NK-92 treated with Interleukin-12 subunit alpha and Interleukin-12 subunit beta, amount 100 ng/mL, for 24 hours (cell line): ENCODE measurements at regions not wholly inside any gene's neighbourhood (a gene's known extent, or its start where the extent isn't known, plus 50 kb on each side); places are given as distances from the start of the nearest gene placed in this dataset.

Source experiments
- DNase-seq: peaks from one replicate; lab custom pipeline; 2025; lab: John Stamatoyannopoulos, UW

DNA sequence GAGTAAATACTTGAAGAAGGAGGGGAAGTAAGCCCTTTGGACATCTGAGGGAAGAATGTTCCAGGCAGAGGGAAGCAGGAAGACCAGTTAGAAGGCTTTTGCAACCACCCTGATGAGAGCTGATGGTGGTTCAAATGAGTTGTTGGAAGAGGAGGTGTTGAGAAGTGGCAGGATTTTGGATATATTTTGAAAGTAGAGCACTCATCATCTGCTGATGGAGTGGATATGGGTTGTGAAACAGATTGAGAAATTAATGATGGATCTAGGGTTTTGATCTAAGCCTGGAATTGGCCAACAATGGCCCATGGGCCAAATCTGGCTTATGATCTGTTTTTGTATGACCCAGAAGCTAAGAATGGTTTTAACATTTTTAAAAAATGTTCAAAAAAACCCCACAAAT is 230.7 kb downstream of the NDFIP2 start:
- DNase-seq, result no peak

DNA sequence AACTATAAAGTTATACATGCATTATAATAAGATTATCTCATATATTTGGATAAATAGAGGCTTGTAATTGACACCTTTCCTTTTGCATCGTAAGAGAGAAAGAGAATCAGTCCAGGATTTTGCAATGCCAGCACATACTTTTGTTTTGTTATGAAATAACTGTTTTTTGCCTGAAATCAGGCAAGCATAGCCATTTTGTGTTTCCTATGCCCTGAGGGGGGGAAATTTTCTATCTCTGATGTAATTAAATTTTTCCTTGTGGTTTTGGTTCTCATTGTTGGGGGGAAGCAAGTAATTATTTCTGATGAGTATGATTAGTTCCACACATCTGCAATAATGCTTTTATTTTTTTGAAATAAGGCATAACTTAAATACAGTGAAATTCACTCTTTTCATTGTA is 229.4 kb downstream of the NDFIP2 start:
- DNase-seq, result no peak

DNA sequence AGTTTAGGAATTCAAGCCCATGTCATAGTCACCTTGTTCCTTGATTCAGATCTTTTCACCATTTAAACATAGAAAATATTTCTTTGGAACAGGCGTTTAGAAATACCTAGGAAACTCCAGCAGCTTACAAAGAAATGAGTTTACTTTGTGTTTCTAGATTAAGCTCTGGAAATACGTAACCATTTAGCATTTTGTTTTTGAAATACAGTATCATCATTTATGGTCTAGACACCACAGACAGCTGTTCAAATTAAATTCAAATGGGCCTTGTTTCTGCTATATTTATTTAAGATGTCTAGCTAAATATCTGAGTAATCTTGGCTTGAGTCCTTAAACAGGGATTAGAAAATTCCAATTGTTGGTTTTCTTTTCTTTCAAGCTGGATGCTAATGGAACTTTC is 228.5 kb downstream of the NDFIP2 start:
- no peak for DNase-seq

DNA sequence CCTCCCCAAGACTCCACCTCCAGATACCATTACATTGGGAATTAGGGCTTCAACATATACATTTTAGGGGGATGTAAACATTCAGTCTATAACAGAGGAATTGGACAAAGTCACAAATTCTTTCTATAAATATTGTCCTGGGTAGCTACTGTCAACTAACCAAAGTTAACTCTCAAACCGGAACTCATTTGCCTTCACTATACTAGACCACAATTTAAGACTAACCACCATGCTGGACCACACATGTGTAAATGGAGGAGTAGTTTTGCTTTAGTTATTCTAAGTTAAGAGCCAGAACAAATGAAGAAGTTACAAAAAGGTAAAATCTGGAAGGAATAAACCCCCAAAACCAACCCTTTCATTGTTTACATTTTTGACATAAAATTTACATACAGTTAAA is 222.8 kb downstream of the NDFIP2 start:
- DNase-seq, result no peak

DNA sequence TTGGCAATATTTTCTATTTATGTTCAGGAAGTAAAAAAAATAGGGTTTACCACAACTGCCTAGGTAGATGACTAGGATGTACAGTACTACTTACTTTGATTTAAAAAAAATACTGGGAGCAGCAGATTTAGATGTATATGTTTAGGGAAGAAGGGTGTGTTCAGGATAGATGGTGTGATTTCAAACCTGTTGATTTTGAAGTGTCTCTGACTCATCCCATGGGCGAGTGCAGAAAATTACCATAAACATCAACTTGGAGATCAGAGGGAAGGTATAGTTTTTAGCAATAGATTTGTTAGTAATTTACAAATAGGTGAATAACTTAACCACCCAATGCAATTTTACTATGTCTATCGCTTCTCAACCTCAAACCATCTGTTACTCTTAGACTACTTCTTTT is 214.8 kb downstream of the NDFIP2 start:
- DNase-seq, result no peak

DNA sequence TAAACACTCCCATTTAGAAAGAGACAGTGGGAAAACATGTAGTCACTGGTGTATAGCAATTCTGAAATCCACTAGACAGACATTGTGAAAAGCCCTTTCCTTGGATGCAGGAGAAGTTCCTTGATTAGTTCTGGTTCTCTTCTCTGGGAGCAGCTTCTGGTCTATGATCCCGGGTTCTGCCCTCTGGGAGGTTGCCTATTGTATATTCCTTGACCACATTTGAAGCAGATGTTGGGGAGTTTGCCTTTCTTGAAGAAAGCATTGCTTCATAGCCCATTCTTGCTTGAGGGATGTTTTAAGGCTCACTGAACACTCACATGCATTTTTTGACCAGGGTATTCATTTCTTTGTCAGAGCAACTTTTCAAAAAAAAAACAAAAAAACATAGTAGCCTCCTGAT is 211.9 kb downstream of the NDFIP2 start:
- DNase-seq, result no peak

DNA sequence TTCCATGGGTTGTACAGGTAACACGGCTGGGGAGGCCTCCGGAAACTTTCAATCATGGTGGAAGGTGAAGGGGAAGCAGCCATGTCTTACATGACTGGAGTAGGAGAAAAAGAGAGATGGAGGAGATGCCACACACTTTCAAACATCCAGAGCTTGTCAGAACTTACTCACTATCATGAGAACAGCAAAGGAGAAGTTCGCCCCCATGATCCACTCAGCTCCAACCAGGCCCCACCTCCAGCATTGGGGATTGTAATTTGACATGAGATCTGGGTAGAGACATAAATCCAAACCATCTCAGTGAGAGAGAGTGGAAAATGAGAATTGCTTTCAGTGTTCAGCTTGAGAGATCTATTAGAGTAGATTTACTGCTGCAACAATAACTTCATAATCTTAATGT is 210.9 kb downstream of the NDFIP2 start:
- DNase-seq, result no peak

DNA sequence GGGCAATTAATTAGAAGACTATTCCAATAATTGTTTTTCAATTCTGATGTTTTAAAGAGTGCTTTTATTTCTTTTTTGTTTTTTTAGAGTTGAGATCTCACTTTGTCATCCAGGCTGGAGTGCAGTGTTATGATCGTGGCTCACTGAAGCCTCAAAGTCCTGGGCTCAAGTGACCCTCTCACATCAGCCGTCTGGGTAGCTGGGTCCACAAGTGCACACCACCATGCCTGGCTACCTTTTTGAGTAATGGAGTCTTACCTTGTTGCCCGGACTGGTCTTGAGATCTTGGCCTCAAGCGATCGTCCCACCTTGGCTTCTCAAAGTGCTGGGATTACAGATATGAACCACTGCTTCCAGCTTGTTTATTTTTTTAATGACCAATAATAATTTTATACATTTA is 207.8 kb downstream of the NDFIP2 start:
- DNase-seq, result no peak

DNA sequence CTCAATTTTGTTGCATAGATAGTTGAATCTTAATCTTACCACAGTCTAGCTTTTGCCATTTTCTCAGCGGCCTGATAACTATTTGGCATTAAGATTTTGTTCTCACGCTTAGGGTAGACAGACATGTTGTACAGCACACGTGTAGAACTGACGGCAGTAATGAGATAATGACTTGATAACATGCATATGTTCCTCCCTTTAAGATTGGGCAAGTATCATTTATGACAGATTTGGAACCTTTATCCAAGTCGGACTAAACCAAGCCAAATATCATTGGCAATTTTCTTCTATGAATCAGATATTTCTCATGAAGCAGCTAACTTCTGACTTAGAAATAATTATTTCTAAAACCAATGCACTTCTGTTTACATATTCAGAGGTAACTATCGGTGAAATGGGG is 205.5 kb downstream of the NDFIP2 start:
- DNase-seq, result no peak

DNA sequence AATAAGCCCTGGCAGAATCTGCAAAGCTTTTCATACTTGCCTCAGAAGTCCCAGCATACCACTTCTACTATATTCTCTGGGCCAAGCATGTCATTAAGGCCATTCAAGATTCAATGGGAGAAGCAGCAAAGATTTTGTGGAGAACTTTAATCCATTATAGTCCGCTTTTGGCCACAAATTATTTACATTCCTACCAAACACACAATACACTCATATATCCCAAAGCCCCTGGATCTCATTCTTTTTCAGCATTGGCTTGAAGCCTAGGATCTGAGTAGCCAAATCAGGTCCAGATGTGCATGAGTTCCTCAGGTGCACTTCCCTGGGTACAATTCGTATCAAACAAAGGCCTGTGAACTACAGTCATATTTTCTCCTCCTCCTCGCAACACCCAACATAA is 203.4 kb downstream of the NDFIP2 start:
- DNase-seq, result no peak

DNA sequence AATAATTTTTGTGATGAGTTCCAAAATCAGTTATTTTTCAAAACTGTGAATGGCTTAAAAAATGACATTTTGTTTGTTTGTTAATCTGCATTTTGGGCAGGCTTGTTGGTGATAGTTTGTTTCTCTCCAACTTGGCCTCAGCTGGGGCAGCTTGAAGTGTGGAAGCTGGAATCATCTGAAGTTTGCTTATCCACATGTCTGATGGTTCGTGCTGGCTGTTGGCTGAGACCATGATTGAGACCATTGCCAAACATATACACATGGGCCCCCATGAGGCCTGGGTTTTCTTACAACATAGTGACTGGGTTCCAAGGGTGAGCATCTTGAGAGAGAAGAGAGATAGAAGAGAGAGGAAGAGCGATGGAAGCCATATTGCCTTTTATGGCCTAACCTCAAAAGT is 201.2 kb downstream of the NDFIP2 start:
- no peak for DNase-seq

DNA sequence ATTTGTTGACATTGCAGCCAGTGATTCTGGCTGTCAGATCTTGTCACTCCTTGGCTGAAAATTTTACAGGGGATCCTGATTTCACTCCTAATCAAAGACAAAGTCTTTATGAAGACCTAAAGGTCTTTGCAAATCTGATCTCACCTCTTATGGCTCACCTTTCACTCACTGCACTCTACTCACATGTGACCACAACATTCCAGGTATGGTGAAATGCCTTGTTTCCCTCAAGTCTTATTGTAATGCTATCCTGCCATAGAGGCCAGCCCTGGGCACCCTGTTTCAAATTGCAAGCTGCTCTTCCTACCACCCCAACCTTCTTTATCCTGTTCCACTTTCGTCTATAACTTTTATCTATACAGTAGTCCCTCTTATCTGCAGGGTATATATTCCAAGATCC is 200.1 kb downstream of the NDFIP2 start:
- no peak for DNase-seq

DNA sequence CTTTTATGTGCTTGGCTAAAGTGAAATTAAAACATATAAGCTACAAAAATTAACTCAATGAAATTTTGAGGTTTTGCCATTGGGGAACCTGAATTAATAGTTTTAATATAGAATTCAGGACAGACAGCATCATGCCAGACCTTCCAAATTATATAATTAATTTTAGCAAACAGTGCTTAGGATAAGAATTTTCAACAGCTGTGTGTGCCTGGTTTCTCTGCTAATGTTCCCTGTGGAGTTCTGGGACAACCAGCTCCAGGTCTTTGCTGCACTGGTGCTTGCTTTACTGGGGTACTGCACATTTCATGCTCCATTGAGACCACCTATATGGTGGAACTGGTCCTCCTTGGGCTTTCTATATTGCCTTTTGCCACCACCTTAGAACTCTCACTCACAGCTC is 199.5 kb downstream of the NDFIP2 start:
- DNase-seq, result no peak

DNA sequence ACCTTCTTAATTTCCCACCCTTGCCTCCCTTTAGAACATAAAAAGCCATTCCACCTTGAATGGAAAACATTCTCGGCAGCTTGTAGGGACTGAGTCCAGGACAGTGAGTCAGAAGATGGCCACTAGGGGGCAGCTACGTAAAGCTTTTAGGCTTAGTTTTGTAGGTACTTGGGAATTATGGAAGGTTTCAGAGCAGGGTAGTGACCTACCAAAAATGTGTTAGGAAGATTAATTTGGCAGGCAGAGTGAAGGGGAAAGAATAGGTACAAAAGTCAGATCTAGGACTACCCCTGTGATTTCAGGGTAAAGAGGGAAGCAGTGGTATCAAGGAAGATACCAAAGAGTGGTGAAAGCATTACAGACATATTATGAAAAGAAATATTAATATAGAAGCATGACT is 198.4 kb downstream of the NDFIP2 start:
- DNase-seq, result peak; percentile 27

DNA sequence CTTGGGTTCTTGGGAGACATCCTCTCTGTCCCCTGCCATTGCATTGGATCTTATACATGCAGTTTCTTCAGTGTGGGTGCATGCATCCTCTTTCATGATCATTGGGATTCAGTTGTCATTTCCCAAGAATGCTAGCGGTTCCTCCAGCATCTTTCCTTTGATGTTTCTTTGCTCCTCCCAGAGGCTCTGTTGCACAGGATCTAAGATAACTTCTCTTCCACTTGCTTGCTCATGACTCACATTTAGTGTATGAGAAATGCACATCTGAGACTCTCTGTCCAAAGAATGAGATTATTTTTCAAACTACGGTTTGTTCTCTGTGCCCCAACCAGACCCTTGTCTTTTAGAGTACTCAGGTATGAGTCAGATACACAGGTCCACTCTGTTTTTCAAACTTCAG is 197.1 kb downstream of the NDFIP2 start:
- no peak for DNase-seq

DNA sequence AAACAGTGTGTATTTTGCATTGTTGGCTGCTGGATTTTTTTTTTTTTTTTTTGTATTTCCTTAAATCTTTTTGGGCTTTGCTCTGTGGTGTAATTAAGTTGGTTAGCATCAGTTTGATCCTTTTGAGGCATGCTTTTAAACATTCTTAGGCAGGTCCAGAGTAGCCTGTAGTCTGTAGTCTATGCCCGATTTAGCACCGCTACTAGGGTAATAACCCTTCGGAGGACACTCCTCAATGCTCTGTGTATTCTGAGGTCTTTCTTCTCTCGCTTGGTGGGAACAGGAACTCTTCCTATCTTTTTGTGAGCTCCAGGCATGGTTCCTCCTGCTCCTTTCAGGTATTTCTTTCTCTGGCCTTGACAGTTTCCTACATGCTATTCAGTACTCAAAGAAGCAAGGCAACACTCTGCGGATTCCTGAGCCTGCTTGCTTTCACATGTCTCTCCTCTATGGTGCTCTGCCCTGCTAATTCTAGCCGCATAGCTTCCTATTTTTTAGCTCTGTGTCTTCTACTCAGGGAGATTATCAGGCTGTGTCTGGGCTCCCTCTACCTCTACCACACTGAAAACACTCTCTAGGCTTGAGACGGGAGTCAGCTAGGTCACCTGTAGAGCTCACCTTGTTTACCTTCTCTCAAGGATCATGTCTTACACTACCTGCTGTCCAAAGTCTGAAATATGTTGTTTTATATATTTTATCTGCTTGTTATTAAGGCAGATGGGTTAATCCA is 195.1 kb downstream of the NDFIP2 start:
- DNase-seq, result no peak

DNA sequence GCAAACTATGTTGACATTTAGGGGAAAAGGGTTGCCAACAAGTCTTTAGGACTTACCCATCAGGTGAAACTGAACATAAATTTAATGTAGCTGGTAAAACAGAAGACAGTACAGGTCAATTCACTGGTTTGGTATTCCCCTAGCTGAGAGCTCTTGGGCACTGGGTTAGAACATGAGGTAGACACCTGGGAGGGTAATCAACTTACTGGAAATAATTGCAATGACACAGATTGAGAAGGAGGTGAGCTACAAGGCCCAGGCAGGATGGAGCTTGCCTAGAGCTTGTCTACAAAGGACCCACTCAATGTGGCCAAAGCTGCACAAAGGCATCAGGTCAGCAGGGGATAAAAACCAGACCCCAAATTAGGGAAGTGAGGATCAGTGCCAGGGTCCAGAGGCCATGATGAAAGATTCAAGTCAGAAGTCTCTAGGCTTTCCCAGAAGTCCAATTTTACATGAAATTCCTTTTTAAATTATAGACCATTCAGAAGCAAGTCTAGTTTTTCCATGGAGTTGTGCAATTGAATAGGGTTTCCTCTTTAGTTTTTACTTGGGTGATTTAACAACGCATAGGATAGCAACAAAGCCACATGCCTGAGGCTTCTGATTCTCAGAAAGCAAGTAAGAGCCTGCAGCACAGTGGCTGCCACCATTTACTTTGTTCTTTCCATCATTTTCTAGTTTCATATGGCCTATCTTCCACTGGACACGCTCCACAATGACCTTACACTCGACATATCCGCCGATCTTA is 194.0 kb downstream of the NDFIP2 start:
- DNase-seq, result no peak

DNA sequence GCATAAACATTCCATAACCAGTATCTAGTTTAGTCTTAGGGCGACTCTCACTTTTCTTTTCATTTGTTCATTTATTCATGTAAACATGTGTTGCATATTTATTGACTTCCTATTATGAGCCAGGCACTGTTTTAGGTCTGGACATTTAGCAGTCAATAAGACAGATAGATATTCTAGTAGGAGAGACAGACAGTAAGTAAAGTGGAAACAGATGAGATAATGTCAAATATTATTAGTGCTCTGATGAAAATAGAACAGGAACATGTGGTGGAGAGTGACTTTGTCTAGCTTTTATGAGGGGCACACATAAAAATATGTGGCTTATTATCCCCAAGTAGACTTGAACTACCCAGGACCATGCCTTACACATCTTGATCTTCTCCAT is 193.0 kb downstream of the NDFIP2 start:
- no peak for DNase-seq

DNA sequence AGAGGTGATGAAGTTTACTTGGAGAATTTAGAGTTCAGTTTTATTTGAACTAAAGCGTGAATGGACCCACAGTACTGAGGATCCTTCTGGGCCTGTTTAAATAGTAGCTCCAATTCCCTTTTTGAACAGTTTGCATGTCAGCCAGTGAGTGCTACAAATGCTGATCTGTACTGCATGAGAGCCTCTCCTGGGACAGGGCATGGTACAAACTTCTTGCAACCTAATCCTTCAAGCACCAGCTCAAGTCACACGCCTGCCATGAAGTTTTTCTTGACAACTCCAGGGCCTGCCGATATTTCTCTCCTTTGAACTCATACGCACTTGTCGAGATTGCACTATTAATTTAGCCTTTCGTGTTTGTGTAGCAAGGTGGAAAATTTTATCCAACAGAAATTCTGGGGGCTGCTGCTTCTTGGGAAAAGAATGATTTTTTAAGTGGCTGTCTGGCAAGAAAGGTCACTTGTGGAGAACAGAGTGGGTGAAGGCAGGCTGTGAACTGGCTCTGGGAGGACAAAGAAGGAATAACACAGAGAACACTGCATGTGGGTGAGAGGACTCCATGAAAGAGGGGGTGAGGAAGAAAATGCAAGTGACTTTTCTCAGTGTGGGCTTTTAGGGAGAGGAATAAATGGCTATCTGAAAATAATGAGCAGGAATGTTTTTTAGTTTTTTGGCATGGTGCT is 192.5 kb downstream of the NDFIP2 start:
- no peak for DNase-seq

DNA sequence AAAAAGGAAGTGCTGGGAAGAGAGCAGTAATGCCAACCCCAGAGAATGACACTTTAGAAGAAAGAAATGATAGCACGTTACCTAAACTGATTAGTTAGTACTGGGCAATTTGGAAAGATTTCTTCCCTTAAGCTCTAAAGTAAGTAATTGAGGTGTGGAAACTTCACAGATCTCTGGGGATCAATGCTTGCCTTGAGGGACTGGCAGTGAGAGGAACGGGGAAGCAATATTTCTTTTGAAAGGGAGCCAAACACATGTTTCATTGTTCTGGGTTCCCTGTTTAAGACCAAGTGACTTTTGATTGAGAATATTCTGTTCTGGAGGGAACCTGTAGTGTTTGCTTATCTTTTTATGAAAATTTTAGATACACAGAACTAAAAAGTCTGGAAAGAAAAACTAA is 190.5 kb downstream of the NDFIP2 start:
- no peak for DNase-seq

DNA sequence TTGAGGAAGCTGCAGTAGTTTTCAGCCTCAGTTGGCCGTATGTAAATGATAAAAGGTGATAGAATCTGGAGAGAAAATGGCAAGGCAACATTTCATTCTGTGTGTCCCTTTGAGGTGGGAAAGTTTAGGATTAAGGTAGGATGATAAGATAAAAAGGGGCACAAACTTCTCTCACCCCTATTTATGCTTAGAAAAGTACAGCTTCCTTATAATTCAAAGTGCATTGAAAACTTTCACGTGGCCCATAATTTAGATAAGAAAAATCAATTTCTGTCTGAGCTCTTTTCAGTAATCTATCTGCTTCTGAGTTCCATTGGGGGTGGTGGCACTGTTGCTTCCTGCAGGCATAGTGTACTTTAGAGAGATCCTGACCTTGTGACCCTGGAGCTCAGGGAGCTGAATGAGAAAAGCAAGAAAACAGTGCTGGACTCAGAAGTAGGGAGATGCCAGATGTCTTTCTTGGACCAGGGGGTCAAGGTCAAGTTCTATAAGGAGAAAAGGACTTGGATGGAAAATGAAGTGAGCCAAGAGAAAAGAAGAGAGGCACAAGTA is 187.3 kb downstream of the NDFIP2 start:
- no peak for DNase-seq

DNA sequence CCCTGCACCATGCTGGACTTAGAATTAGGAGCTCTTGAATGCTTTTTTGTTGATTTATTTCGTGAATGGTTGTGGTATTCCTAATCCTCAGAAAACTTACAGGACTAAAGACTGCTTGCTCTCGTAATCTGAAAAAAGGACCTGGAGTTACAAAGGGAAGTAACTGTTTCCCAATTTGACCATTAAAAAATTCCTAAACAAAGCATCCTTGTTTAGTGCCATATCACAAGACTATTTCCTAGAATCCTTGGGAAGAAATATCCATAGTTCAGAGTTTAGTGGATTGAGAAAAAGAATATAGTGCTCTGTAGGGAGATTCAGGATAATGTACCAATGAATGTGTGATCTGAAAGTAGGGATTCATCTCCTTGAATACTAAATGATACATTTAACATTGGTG is 186.8 kb downstream of the NDFIP2 start:
- DNase-seq, result no peak
